ENCODE measurements at regions not wholly inside any gene's neighbourhood (a gene's known extent, or its start where the extent isn't known, plus 50 kb on each side); places are given as distances from the start of the nearest gene placed in this dataset.

DNA sequence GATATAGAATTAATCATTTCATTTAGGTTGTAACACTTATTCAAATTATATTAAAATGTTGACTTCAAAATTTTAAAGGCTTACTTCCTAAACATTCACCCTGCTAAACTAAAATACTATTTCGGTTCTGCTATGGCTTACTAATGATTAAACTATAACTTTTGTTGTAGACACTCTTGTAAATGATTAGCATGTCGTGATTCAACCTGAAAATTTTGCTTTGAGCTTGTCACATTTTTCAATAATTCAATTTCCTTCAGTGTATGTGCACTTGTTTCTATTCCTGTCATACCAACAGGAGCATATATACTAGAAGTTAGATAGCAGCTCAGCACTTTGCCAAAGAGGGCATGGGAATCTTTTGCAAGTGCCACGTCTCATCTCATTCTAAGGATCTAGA, 1018.8 kb downstream of the AMY1C start:
- Mint-ChIP-seq H3K4me3 (no peak overlapping the region), H3K27ac (no peak overlapping the region), H3K9me3 (no peaks in the 10 kb centered on the region), H3K27me3 (ENCODE audit: low read depth) (no peaks in the 10 kb centered on the region; the same call in 1 of the 2 replicates), H3K4me1 (no peaks in the 10 kb centered on the region), H3K36me3 (ENCODE audit: insufficient read depth in 1 of 3, low read depth in 3 of 3) (no peaks in the 10 kb centered on the region)
- Histone ChIP-seq H2BK120ac (ENCODE audit: low read depth, low read length, poor library complexity, severe bottlenecking) (no peak overlapping the region), H3K27me3 (ENCODE audit: insufficient read depth, low read length) (no peaks in the 10 kb centered on the region), H3K27ac (ENCODE audit: insufficient read length, low read depth, low read length) (no peak overlapping the region), H3K4ac (ENCODE audit: low read depth, low read length) (no peak overlapping the region), H3K56ac (ENCODE audit: insufficient read length, low read depth, low read length) (no peak overlapping the region), H3K23me2 (ENCODE audit: insufficient read length, low read depth, low read length, poor library complexity, severe bottlenecking) (no peaks in the 10 kb centered on the region), H3K18ac (ENCODE audit: insufficient read length, low read depth, low read length) (no peak overlapping the region), H2AK5ac (ENCODE audit: insufficient read length, low read length) (no peak overlapping the region), H4K20me1 (ENCODE audit: control insufficient read depth, insufficient read depth, insufficient read length) (no peaks in the 10 kb centered on the region), H2BK12ac (ENCODE audit: insufficient read length, low read depth, low read length) (no peak overlapping the region), H4K8ac (replicated peaks; ENCODE audit: insufficient read length, low read depth, low read length) (no peak overlapping the region), H2BK5ac (ENCODE audit: insufficient read length, low read length) (no peak overlapping the region), H3K9me3 (ENCODE audit: control insufficient read depth, low read depth, low read length) (no peaks in the 10 kb centered on the region), H3K4me2 (ENCODE audit: insufficient read depth, insufficient read length, low read length) (no peak overlapping the region), H4K91ac (ENCODE audit: insufficient read length, low read depth, low read length) (no peak overlapping the region), H3K23ac (ENCODE audit: insufficient read length, low read depth, low read length) (no peak overlapping the region), H3K79me1 (ENCODE audit: insufficient read depth, low read depth, low read length, poor library complexity, severe bottlenecking) (no peaks in the 10 kb centered on the region), H4K5ac (ENCODE audit: insufficient read length, low read depth, low read length) (no peak overlapping the region), H3K4me1 (ENCODE audit: insufficient read depth, low read length) (no peaks in the 10 kb centered on the region), H2BK15ac (ENCODE audit: low read depth, low read length) (no peak overlapping the region), H3K9ac (ENCODE audit: extremely low read depth, insufficient read length, low read length) (no peak overlapping the region), H3K79me2 (ENCODE audit: insufficient read depth, low read length) (no peaks in the 10 kb centered on the region), H2AFZ (ENCODE audit: low read length) (no peak overlapping the region), H3T11ph (ENCODE audit: low read length) (no peak overlapping the region), H3K14ac (ENCODE audit: insufficient read depth, low read length) (no peak overlapping the region), H2BK20ac (ENCODE audit: low read depth, low read length, poor library complexity, severe bottlenecking) (no peak overlapping the region)
- TF ChIP-seq, protein P1, sequence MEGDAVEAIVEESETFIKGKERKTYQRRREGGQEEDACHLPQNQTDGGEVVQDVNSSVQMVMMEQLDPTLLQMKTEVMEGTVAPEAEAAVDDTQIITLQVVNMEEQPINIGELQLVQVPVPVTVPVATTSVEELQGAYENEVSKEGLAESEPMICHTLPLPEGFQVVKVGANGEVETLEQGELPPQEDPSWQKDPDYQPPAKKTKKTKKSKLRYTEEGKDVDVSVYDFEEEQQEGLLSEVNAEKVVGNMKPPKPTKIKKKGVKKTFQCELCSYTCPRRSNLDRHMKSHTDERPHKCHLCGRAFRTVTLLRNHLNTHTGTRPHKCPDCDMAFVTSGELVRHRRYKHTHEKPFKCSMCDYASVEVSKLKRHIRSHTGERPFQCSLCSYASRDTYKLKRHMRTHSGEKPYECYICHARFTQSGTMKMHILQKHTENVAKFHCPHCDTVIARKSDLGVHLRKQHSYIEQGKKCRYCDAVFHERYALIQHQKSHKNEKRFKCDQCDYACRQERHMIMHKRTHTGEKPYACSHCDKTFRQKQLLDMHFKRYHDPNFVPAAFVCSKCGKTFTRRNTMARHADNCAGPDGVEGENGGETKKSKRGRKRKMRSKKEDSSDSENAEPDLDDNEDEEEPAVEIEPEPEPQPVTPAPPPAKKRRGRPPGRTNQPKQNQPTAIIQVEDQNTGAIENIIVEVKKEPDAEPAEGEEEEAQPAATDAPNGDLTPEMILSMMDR (conservative IDR thresholded peaks at IDR 0.05), result no peak
- WGBS (ENCODE audit: extremely low coverage, insufficient read length, low lambda C conversion rate), result no CpG with 5 or more reads among the region's 3 CpGs
- no peak for DNase-seq

All from H9 (cell line).